SKM-1 (cell line): ENCODE measurements at regions not wholly inside any gene's neighbourhood (a gene's known extent, or its start where the extent isn't known, plus 50 kb on each side); places are given as distances from the start of the nearest gene placed in this dataset.
"Not testable (repeated sequence)": the region's sequence is repeated elsewhere in the genome, so short reads cannot be mapped to it uniquely, and the experiment has no call there.

ENCODE experiments used
- DNase-seq: peaks from one replicate; lab custom pipeline; 2025; ENCODE audit not compliant: unreplicated experiment; lab: John Stamatoyannopoulos, UW

DNA sequence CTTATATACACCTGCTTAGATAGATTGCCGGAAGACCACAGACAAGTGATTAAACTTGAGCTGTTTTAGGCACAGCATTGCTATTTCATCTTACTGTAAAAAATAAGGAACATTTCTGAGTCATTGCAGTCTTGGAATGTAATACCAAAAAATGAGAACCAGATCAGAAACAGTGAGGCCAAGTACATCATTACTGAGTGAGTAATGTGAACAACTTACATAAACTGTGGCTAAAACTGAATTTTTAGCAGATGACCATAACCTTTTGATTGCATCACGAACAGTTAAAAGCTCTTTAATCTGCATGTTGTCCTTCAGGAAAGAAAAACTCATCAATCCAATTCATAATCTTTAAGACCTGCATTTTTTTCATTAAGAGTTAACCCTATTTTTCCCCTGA is 157.1 kb upstream of the FGF10 start:
- DNase-seq = no peak

DNA sequence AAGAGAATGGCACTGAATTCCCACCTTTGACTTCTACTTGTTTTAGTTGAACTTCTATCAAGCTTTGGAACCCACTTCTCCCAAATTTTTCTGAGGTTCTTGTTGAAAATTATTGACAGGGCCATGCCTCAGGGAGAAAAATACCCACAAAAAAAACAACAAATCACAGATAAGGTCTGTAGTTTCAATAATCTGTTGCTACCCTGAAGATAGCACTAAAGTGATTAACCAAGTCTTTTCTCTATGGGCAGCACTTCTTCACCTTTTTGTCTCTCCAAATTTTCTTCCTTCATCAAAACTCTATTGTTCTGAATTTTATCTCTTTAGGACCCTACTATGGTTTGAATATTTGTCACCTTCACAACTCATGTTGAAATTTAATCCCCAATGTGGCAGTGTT is 154.3 kb upstream of the FGF10 start:
- DNase-seq = no peak

DNA sequence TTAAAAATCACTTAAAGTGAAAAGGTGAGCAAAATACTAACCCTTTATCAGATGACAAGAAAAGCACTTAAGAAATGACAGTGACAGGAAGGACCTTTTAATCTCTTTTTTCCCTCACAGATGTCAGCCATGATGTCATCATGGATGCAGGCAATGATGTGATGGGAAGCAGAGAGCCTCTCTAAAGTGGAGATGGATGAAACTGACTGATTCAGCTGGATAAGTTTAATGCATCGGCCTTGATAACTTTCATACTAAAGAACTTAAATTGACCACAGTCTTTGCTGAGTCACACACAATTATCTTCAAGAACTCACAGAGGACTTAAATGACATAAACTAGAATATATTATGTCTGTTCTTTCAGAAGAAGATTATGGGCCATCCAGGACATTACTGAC is 153.2 kb upstream of the FGF10 start:
- no peak for DNase-seq

DNA sequence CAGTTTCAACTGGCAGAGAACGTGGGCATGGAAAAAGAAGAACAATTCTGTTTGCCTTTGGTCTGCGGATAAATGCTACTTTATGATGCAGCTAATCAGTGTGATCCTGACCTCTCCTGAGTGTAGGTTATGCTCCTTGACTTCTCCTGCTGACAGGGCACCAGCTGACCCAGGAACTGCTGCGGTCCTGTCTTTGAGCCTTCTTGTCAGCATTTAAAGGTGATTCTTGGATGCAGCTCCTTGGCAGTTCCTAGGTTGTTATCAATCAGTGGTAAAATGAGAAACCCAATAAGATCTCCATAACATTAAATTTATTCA is 150.3 kb upstream of the FGF10 start:
- DNase-seq = no peak

DNA sequence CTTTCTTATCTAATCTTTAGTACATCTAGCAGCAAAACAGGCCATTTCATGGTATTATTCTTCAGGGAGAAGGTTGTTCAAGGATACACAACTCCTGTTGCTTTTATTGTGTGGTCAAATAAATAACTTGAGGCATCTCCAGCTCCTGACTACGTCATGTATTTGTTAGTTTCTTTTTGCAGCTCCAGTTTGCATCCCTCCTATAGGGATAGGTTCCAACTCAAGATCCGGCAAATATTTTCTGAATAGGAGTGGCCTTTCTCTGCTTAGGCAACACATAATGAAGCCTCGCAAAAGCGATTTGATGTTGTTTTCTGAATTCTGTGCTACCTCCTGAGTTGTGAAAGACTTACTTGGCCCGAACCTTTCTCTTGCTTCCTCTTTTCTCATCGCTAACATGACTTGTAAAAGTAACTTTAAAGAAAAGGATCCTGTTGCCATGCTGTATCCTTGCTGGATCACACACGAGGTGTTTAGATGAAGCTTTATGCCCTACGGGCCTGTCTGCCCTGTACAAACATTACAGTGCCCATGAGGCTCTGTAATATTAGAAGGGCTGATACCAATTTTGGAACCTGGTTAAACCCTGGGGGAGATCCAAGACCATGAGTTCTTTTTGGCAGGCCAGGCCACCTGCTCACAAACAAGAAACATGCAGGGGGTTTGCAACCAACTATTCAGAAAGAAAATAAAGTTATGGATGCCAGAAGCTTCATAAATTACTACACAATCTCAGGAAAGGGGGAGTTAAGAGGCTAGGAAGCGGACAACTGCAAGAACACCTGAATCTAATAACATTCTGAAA is 149.8 kb upstream of the FGF10 start:
- DNase-seq = peak; percentile 15

DNA sequence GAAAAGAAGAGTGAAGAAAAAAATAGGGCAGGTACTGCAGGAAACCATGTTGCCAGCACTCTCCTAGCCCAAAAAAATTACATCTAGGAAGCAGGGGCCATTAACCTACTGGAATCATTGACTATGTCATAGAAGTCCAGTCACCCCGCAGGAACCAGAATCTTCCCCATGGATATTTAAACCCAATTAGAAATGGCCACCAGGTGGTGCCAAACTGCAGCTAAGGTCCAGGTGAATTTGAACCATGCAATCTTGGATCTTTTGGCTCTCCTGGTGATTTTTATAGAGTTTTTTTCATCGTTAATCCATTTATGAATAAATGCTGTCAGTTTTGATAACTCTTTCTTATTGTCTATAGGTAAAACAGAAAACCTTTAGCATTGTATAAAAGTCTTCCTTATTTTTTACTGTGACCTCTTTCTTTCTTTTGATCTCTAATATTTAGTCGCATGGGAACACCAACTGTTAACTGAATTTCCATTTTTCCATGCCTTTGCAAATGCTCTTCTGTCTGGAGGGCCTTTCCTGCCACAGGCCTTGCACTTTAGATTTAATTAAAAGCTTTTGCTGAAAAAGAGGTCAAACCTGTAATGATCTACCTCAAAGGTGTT is 147.5 kb upstream of the FGF10 start:
- DNase-seq = no peak

DNA sequence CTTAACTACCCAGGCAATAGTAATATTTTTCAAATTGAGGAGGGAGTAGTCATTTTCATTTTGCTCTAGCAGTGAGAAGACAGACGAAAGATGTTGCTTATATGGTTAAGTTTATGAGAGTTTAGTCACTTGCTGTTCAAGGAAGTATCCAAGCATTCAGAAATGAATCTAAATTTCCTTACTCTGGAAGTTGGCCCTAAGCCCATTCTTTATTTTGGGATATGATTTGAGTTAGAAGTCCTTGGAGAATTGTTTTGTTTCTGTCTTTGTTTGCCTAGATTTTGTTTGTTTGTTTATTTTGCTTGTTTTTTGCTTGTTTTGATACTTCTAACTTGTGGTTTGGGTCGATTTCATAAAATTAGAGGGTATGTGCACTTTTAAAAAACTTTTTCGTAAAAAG is 146.4 kb upstream of the FGF10 start:
- no peak for DNase-seq

DNA sequence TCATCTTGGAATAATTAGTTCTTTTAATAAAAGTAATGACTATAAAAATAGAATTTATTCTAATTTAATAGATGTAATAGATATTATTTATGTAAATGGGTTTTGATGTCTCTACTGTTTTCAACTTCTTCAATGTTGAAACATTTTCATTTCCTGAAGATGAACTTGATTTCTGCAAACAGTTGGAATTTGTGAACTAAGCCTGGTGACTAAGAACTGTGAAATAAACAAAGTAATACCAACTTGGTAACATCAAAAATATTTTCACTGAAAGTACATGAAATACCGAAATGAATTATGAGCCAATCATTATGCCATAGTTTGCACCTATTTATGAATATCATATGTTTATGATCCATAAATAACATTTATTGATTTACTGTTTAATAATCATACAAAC is 143.8 kb upstream of the FGF10 start:
- no peak for DNase-seq

DNA sequence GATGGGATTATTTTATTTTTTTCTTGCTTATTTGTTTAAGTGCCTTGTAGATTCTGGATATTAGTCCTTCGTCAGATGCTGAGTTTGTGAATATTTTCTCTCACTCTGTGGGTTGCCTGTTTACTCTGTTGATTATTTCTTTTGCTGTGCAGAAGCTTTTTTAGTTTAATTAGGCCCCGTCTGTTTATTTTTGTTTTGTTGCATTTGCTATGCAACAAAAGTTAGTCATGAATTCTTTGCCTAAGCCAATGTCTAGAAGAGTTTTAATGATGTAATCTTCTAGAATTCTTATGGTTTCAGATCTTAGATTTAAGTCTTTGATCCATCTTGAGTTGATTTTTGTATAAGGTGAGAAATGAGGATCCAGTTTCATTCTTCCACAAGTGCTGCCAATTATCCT is 142.5 kb upstream of the FGF10 start:
- DNase-seq = not testable (repeated sequence)

DNA sequence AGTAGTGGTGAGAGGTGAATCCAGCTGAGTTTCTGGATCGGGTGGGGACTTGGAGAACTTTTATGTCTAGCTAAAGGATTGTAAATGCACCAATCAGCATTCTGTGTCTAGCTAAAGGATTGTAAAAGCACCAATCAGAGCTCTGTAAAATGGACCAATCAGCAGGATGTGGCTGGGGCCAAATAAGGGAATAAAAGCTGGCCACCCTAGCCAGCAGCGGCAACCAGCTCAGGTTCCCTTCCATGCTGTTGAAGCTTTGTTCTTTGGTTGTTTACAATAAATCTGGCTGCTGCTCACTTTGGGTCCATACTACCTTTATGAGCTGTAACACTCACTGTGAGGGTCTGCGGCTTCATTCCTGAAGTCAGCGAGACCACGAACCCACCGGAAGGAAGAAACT is 141.6 kb upstream of the FGF10 start:
- not testable (repeated sequence) for DNase-seq

DNA sequence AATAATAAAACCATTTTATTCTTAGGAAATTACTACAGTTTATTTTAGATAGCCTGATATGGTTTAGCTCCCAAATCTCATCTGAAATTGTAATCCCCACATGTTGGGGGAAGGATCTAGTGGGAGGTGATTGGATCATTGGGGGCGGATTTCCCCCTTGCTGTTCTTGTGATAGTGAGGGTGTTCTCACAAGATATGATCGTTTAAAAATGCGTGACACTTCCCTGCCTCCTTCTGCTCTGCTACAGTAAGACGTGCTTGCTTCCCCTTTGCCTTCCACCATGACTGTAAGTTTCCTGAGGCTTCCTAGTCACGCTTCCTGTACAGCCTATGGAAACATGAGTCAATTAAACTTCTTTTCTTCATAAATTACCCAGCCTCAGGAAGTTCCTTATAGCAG is 122.4 kb upstream of the FGF10 start:
- no peak for DNase-seq

DNA sequence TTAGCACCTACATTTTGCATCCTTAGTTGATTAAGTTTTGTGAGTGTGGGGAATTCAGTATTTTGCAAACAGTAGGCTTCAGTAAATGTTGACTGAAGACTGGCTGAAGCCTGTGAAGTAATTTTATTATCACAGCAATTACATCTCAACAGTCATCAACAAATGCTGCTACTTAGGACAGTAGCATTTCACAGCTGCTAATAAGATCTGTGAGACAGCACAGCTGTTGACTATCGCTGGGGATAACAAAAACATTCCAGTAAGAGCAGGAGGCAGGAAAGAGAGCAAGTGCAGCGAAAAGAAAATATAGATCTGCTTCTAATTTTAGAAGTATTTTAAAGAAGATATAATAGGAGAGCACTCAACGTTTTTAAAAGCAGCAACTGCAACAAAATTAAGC is 117.3 kb upstream of the FGF10 start:
- no peak for DNase-seq

DNA sequence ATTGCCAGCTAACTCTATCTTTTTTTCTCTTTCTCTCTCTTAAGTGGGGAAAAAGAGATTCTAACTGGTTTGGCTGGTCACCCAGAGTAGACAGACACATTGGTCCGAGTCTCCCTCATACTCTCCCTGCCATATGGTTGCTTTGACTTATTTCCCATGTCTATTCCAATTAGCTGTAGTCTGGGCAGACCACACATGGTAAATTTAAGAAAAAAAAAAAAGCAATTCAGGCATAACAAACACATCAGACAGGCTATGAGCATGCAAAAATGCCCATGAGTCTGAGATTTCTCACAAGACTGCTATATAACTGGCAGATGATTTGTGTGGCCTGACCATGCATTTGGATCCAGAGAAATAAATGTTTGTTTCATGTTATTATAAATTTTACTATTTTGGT is 110.2 kb upstream of the FGF10 start:
- DNase-seq = no peak

DNA sequence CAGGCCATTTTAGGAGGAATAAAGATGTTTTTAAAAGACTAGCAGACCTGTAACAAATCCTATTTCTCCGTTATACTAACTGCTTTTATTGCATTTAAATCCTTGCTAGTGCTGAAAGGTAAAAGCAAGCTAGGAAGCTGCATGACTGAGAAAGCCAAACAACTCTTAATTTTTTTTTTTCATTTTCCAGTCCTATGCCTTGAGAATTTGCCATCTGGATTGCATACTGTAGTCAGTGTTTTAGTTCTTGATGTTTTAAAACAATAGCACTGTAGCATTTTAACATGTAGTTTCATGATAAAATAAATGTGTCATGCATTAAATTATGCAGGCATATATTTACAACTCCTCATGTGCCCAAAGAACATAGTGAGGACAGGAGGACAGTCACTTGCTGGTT is 108.4 kb upstream of the FGF10 start:
- DNase-seq = no peak

DNA sequence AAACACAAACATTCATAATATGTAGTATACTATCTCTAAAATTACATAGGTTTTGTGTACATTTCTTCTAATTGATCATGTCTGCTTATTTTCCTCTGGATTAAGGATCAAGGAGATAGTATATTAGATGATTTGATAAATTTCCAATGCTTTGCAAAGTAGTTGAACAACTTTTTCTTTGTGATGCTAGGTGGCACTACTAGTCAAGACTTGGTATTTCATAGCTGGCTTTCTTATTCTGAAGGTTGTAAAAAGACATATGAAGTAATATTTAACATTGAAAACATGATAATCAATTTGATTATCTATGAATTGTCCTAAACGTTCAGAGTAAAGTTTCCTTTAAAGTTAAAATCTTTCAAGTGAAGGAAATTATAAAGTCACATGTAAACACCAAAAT is 106.1 kb upstream of the FGF10 start:
- DNase-seq = no peak

DNA sequence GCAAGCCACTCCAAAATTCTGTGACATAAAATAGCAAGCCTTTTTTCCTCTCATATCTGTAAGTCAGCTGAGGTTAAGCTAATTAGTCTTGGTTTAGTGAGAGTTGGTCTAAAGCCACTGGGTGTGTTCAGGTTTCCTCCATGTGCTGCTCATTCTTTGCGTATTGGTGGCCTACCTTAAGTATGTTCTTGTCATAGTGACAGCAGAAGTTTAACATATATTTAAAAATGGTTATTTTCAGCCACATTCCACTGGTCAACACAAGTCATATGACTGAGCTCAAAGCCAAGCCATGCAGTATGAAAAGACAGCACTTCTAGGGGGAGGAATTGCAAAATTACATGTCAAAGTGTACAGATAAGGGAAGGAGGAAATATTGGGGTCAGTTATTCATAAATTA is 100.5 kb upstream of the FGF10 start:
- no peak for DNase-seq

DNA sequence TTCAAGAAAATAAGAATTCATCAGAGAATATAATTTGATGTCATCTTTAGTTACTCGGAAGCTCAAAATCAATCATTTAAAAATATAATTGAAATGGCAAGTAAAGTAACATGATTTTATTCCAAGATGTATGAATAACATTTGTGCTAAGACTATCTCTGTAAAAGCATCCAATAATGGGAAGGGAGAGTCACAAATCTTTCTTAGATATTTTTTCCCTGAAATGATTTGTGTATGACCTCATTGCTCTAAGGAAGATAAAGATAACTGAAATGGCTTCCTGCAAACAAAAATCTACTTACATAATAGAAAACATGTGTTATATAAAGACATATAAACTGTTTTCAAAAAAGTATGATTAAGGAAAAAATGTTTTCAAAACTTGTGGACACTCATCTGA is 97.4 kb upstream of the FGF10 start:
- DNase-seq = no peak

DNA sequence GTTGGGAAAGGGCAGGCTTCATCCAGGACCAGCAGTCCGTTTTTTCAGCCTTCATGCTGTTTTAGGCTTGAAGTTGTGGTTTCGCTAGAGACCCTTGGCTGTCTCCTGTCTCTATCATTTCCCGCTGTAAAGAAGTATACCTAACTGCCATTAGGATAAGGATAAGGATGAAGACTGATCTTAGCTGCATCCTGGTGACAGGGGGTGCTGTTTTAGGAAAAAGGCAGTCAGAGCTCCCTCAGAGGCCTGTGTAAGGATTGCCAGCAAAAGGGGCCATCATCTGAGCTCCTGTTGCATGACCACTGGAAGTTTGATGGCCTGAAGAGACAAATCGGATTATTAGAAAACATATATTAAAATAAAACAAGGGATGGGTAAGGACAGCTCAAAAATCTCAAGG is 64.8 kb upstream of the FGF10 start:
- DNase-seq = no peak

DNA sequence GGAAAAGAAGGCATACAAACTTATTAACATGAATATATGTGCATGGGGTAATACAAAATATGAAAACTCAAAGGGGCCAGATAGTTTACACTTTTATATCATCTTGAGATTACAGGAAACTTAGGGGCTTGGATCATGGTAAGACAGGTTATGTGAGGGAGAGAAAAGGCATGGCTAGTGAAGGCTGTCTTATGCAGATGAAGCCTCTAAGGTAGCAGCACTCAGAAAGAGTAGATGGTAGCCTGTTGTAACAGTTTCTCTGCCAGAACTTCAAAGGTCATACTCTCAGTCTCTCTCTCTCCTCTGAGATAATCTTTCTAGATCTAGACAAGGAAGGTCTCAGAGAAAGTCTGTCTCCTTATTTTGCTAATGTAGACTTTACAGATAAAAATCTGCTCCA is 57.2 kb upstream of the FGF10 start:
- DNase-seq = no peak

DNA sequence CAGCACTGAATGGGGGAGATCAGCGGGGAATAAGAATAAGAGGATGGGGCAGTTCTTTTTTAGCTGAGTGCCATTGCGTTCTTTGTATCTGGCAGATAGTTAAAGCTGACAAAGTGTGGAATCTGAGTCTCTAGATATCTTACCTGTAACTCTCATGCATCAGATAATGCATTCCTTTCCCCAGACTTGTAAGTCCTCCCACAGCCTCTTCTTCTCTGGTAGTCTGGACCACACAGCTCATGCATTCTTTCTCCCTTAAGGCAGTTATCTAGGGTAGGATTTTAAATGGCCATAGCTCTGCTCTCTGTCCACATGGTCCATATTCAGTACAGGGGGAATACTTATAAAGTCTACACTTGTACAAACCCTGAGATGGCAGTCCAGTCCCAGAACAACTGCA is 54.0 kb upstream of the FGF10 start:
- DNase-seq = no peak

DNA sequence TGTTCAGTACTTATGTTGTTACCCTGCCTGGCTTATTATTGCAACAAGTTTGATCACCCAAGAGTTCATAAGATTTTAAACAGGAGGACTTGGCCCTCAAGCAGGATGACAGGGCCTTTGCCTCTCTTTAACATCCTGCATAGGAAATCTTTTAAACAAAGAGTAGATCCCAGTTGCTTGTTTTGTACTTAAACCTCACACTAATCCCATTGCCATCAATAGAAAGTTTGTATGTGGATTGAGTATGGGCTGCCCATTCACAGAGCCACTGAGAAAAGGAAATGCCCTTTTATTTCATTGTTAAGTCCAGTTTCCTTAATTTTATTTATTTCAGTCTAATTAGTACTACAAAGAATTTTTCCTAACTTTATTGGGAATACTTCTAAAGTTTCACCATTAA is 52.2 kb upstream of the FGF10 start:
- no peak for DNase-seq

DNA sequence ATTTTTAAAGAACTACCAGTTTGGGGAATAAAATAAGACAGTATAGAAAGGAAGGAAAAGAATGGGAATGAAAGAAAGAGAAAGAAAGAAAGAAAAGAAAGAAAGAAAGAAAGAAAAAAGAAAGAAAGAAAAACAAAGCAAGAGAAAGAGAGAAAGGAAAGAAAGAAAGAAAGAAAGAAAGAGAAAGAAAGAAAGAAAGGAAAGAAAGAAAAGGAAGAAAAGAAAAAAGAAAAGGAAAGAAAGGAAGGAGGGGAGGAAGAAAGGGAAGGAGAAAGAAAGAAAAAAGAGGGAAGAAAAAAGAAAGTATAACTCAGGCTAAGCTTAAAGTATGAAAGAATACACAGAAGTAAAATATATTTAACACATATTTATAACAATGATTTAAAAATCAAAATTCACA is 51.0 kb upstream of the FGF10 start:
- DNase-seq = no peak
